ENCODE measurements at regions not wholly inside any gene's neighbourhood (a gene's known extent, or its start where the extent isn't known, plus 50 kb on each side); places are given as distances from the start of the nearest gene placed in this dataset.

DNA sequence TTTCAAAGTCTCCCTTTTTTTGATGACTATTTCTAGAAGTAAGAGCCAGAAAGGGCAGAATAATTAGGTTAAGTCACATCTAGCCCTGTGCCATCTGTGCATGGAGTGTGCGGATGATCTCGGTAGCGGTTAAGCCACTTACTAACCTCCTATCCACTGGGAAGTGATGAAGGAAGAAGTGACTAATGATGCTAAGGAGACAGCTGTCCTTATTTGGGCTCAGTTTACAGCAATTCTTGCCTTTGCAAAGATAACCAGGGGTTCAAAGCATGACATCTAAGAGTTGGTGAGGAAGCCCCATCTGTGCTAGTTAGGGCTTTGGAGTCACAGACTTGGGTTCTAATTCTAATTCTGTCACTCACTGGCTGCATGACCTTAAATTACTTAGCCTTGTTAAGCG, 62.4 kb upstream of the RREB1 start:
- H3K36me3 Mint-ChIP-seq (ENCODE audit: insufficient read depth): no peaks in the 10 kb centered on the region
- DNase-seq (ENCODE audit: low spot score, unreplicated experiment): no peak
- H3K27me3 Mint-ChIP-seq: no peaks in the 10 kb centered on the region
- H3K4me3 Mint-ChIP-seq (ENCODE audit: low read depth): no peak overlapping the region
- peaks cover 23% of the 10 kb centered on the region for H3K4me1 Mint-ChIP-seq (ENCODE audit: low read depth)
- no peaks in the 10 kb centered on the region for H3K9me3 Mint-ChIP-seq (ENCODE audit: low read depth)
- H3K27ac Mint-ChIP-seq: no peak overlapping the region
- no peak for TF ChIP-seq CTCF (IDR thresholded peaks at IDR 0.05; ENCODE audit: unreplicated experiment)

GRCh38 chr6:7045746-7046145, 62.0 kb upstream of the RREB1 start:
- Mint-ChIP-seq H3K27me3 (no peaks in the 10 kb centered on the region), H3K9me3 (ENCODE audit: low read depth) (no peaks in the 10 kb centered on the region), H3K4me3 (ENCODE audit: low read depth) (no peak overlapping the region), H3K4me1 (ENCODE audit: low read depth) (peaks cover 25% of the 10 kb centered on the region), H3K27ac (no peak overlapping the region), H3K36me3 (ENCODE audit: insufficient read depth) (no peaks in the 10 kb centered on the region)
- TF ChIP-seq CTCF (IDR thresholded peaks at IDR 0.05; ENCODE audit: unreplicated experiment): no peak
- DNase-seq (ENCODE audit: low spot score, unreplicated experiment): no peak

- Mint-ChIP-seq H3K36me3 (ENCODE audit: insufficient read depth) (no peaks in the 10 kb centered on the region), H3K4me1 (ENCODE audit: low read depth) (peaks cover 19% of the 10 kb centered on the region), H3K9me3 (ENCODE audit: low read depth) (no peaks in the 10 kb centered on the region), H3K4me3 (ENCODE audit: low read depth) (no peak overlapping the region), H3K27ac (no peak overlapping the region), H3K27me3 (no peaks in the 10 kb centered on the region)
- no peak for DNase-seq (ENCODE audit: low spot score, unreplicated experiment)
- TF ChIP-seq CTCF (IDR thresholded peaks at IDR 0.05; ENCODE audit: unreplicated experiment): no peak
Observed at GRCh38 chr6:7047128-7047527, 60.6 kb upstream of the RREB1 start.

GRCh38 chr6:7047966-7048365, 59.8 kb upstream of the RREB1 start:
- no peak overlapping the region for H3K4me3 Mint-ChIP-seq (ENCODE audit: low read depth)
- H3K9me3 Mint-ChIP-seq (ENCODE audit: low read depth): no peaks in the 10 kb centered on the region
- peaks cover 15% of the 10 kb centered on the region for H3K4me1 Mint-ChIP-seq (ENCODE audit: low read depth)
- H3K27me3 Mint-ChIP-seq: no peaks in the 10 kb centered on the region
- no peak for TF ChIP-seq CTCF (IDR thresholded peaks at IDR 0.05; ENCODE audit: unreplicated experiment)
- no peak overlapping the region for H3K27ac Mint-ChIP-seq
- no peaks in the 10 kb centered on the region for H3K36me3 Mint-ChIP-seq (ENCODE audit: insufficient read depth)
- no peak for DNase-seq (ENCODE audit: low spot score, unreplicated experiment)

GRCh38 chr6:7048894-7049293, 58.9 kb upstream of the RREB1 start:
- Mint-ChIP-seq H3K27me3 (no peaks in the 10 kb centered on the region), H3K27ac (no peak overlapping the region), H3K4me1 (ENCODE audit: low read depth) (peaks cover 12% of the 10 kb centered on the region), H3K36me3 (ENCODE audit: insufficient read depth) (no peaks in the 10 kb centered on the region), H3K4me3 (ENCODE audit: low read depth) (no peak overlapping the region), H3K9me3 (ENCODE audit: low read depth) (no peaks in the 10 kb centered on the region)
- no peak for DNase-seq (ENCODE audit: low spot score, unreplicated experiment)
- TF ChIP-seq CTCF (IDR thresholded peaks at IDR 0.05; ENCODE audit: unreplicated experiment): no peak

Data from progenitor cell of endocrine pancreas (in vitro differentiated cells).